Dermis blood vessel endothelial cell (primary cell): ENCODE measurements at regions not wholly inside any gene's neighbourhood (a gene's known extent, or its start where the extent isn't known, plus 50 kb on each side); places are given as distances from the start of the nearest gene placed in this dataset.
"Not testable (repeated sequence)": the region's sequence is repeated elsewhere in the genome, so short reads cannot be mapped to it uniquely, and the experiment has no call there.

ENCODE experiments used
- DNase-seq: peaks from one replicate; pipeline ENCODE4 v3.0.0; 2010

- DNase-seq = no peak
Measured at GRCh38 chr2:166831930-166832329, 56.4 kb upstream of the XIRP2 start.

GRCh38 chr2:166825914-166826313 lies 62.4 kb upstream of the XIRP2 start:
- no peak for DNase-seq

GRCh38 chr2:166814335-166814734 lies 73.9 kb upstream of the XIRP2 start:
- no peak for DNase-seq

GRCh38 chr2:166812166-166812891 lies 76.0 kb upstream of the XIRP2 start:
- DNase-seq = no peak

- no peak for DNase-seq
Measured at GRCh38 chr2:166805753-166806152, 82.5 kb upstream of the XIRP2 start.

GRCh38 chr2:166803373-166804000 lies 84.8 kb upstream of the XIRP2 start:
- DNase-seq = no peak

- no peak for DNase-seq
Measured at GRCh38 chr2:166802475-166802874, 85.8 kb upstream of the XIRP2 start.

GRCh38 chr2:166792808-166793207 lies 95.5 kb upstream of the XIRP2 start:
- DNase-seq = no peak

- DNase-seq = no peak
Measured at GRCh38 chr2:166786707-166787106, 101.6 kb upstream of the XIRP2 start.

GRCh38 chr2:166784296-166784946 lies 103.9 kb upstream of the XIRP2 start:
- no peak for DNase-seq

GRCh38 chr2:166775176-166775575 lies 113.1 kb upstream of the XIRP2 start:
- DNase-seq = no peak

- DNase-seq = no peak
Measured at GRCh38 chr2:166773308-166773949, 114.9 kb upstream of the XIRP2 start.

- no peak for DNase-seq
Measured at GRCh38 chr2:166768393-166769123, 119.7 kb upstream of the XIRP2 start.

GRCh38 chr2:166766769-166767322 lies 121.4 kb upstream of the XIRP2 start:
- DNase-seq = not testable (repeated sequence)

GRCh38 chr2:166766220-166766619 lies 122.1 kb upstream of the XIRP2 start:
- no peak for DNase-seq

GRCh38 chr2:166765141-166765540 lies 123.1 kb upstream of the XIRP2 start:
- no peak for DNase-seq

- no peak for DNase-seq
Measured at GRCh38 chr2:166764702-166765101, 123.6 kb upstream of the XIRP2 start.

- no peak for DNase-seq
Measured at GRCh38 chr2:166764216-166764615, 124.1 kb upstream of the XIRP2 start.

GRCh38 chr2:166762746-166763145 lies 125.5 kb upstream of the XIRP2 start:
- no peak for DNase-seq

GRCh38 chr2:166758956-166759355 lies 129.3 kb upstream of the XIRP2 start:
- no peak for DNase-seq

- no peak for DNase-seq
Measured at GRCh38 chr2:166750624-166751023, 137.7 kb upstream of the XIRP2 start.

GRCh38 chr2:166744117-166744516 lies 144.2 kb upstream of the XIRP2 start:
- DNase-seq = not testable (repeated sequence)
